ENCODE measurements at regions not wholly inside any gene's neighbourhood (a gene's known extent, or its start where the extent isn't known, plus 50 kb on each side); places are given as distances from the start of the nearest gene placed in this dataset.
"Not testable (repeated sequence)": the region's sequence is repeated elsewhere in the genome, so short reads cannot be mapped to it uniquely, and the experiment has no call there.

DNA sequence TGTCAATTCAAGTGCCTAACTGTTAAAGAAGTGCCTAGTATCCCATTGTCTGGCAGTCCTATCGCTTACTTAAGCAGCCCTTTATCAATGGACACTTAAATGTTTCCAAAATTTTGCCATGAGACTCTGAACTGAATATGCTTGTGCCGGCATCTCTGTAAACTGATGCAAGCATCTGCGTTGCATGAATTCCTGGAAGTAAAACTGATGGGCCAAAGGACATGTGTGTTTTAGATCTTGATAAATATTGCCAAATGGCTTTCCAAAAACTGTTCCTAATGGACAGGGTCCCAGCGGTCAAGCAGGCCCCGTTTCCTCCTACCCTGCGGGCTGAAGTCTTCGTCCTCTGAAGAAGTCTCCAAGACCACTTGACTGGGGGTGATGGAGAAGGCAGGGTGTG lies 121.3 kb upstream of the ZNF516 start:
- no peak for DNase-seq (ENCODE audit: low read depth, low spot score)
- Histone ChIP-seq H3K27me3 (ENCODE audit: control insufficient read depth, insufficient read depth, low read length) (peaks cover 8% of the 10 kb centered on the region), H3K27ac (ENCODE audit: low read depth, low read length) (no peak overlapping the region), H3K4me3 (ENCODE audit: low read depth, low read length) (no peak overlapping the region), H3K9me3 (ENCODE audit: control insufficient read depth, insufficient read depth, low read length) (peaks cover 7% of the 10 kb centered on the region; the same call in 1 of the 2 replicates)
- TF ChIP-seq, protein P1, sequence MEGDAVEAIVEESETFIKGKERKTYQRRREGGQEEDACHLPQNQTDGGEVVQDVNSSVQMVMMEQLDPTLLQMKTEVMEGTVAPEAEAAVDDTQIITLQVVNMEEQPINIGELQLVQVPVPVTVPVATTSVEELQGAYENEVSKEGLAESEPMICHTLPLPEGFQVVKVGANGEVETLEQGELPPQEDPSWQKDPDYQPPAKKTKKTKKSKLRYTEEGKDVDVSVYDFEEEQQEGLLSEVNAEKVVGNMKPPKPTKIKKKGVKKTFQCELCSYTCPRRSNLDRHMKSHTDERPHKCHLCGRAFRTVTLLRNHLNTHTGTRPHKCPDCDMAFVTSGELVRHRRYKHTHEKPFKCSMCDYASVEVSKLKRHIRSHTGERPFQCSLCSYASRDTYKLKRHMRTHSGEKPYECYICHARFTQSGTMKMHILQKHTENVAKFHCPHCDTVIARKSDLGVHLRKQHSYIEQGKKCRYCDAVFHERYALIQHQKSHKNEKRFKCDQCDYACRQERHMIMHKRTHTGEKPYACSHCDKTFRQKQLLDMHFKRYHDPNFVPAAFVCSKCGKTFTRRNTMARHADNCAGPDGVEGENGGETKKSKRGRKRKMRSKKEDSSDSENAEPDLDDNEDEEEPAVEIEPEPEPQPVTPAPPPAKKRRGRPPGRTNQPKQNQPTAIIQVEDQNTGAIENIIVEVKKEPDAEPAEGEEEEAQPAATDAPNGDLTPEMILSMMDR (IDR thresholded peaks at IDR 0.05; ENCODE audit: low read depth, low read length): no peak
- ChIA-PET POLR2A (no interaction called here), CTCF (no interaction called here)

DNA sequence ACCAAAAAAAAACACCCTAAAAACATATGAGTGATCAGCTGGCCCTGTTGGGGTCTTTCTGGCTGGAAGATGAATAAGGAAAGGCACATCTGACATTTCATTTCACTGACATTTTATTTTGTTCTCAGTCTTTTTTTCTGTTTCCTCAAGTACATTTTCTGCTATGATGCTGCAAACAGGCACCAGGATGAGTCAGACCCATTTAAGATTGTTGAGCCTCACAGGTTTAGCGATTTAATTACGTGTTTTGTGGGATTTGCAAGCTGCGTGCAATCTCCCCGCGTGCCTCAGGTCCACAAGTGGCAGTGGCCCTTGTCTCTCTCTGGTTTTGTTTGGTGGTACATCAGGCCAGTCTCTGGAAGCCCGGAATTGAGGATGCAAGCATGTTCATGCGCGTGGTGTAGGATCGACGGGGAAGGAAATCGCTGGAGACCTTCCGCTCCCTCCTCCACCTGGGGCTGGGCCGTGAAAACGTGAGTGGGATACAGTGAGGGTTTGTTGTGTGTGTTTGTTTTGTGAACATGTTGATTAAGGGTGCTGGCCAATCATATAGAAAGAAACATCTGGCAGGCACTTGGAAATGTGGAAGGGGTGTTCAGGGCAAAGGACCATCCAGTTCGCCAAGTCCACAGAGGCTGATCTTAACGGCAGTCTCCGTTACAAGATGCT lies 120.2 kb upstream of the ZNF516 start:
- no peak for DNase-seq (ENCODE audit: low read depth, low spot score)
- TF ChIP-seq, protein P1 (IDR thresholded peaks at IDR 0.05; ENCODE audit: low read depth, low read length): no peak
- Histone ChIP-seq H3K4me3 (ENCODE audit: low read depth, low read length) (no peak overlapping the region), H3K9me3 (ENCODE audit: control insufficient read depth, insufficient read depth, low read length) (peaks cover 8% of the 10 kb centered on the region; the same call in 1 of the 2 replicates), H3K27me3 (ENCODE audit: control insufficient read depth, insufficient read depth, low read length) (peaks cover 13% of the 10 kb centered on the region), H3K27ac (ENCODE audit: low read depth, low read length) (no peak overlapping the region)
- ChIA-PET POLR2A (no interaction called here), CTCF (no interaction called here)

DNA sequence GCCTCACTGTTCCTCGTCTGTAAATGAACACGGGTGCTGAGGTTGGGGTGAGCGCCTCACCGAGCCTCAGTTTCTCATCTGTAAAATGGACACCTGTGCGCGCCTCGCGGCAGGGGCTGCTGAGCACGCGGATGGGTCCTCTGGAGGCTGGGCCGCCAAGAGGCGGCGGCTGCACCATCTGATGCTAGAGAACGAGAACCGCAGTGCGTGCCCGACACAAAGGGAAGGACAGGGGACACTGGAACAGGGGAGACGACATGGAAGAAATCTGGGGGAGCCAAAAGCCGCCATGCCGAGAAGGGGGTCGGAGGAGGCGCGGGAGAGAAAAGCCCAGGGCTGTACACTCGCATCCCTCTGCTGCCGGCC lies 118.7 kb upstream of the ZNF516 start:
- Histone ChIP-seq H3K27me3 (ENCODE audit: control insufficient read depth, insufficient read depth, low read length) (peaks cover 13% of the 10 kb centered on the region), H3K27ac (ENCODE audit: low read depth, low read length) (no peak overlapping the region), H3K9me3 (ENCODE audit: control insufficient read depth, insufficient read depth, low read length) (peaks cover 8% of the 10 kb centered on the region; the same call in 1 of the 2 replicates), H3K4me3 (ENCODE audit: low read depth, low read length) (no peak overlapping the region)
- TF ChIP-seq, protein P1 (IDR thresholded peaks at IDR 0.05; ENCODE audit: low read depth, low read length): no peak
- DNase-seq (ENCODE audit: low read depth, low spot score): no peak
- ChIA-PET POLR2A (no interaction called here), CTCF (no interaction called here)

DNA sequence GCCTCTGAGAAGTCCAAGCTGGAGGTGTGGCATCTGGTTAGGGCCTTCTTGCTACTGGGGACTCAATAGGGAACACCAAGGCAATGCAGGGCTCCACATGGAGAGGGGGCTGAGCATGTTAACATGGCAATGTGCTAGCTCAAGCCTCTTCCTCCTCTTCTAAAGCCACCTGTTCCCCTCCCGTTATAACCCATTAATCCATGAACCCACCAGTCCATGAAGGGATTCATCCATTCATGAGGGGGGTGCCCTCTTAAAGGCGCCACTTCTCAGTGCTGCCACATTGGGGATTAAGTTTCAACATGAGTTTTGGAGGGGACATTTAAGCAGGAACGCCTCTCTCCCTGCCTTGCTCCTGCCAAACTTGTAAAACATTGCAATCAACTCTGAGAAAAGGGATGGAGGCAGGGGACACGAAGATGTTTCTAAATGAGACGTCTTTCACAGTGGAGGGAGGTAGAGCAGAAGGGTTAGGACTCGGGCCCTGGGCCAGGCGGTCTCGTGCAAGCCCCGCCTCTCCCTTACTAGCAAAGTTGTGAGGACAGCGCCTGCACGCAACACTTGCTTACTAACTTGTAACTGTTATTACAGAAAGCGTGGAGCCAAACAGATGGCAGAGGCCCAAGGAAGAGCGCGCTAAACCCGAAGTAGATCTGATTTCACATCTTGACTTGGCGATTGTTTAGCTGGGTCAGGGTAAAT lies 118.2 kb upstream of the ZNF516 start:
- H3K9me3 ChIP-seq (ENCODE audit: control insufficient read depth, insufficient read depth, low read length): peaks cover 8% of the 10 kb centered on the region; the same call in 1 of the 2 replicates
- peaks cover 13% of the 10 kb centered on the region for H3K27me3 ChIP-seq (ENCODE audit: control insufficient read depth, insufficient read depth, low read length)
- POLR2A ChIA-PET: no interaction called here
- TF ChIP-seq, protein P1 (IDR thresholded peaks at IDR 0.05; ENCODE audit: low read depth, low read length): no peak
- no peak for DNase-seq (ENCODE audit: low read depth, low spot score)
- CTCF ChIA-PET: no interaction called here
- H3K4me3 ChIP-seq (ENCODE audit: low read depth, low read length): no peak overlapping the region
- H3K27ac ChIP-seq (ENCODE audit: low read depth, low read length): no peak overlapping the region

DNA sequence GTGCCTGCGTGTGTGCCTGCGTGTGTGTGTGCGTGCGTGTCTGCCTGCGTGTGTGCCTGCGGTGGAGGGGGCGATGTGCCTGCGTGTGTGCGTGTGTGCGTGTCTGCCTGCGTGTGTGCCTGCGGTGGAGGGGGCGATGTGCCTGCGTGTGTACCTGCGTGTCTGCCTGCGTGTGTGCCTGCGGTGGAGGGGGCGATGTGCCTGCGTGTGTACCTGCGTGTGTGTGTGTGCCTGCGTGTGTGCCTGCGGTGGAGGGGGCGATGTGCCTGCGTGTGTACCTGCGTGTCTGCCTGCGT lies 116.7 kb upstream of the ZNF516 start:
- H3K4me3 ChIP-seq (ENCODE audit: low read depth, low read length); H3K27ac ChIP-seq (ENCODE audit: low read depth, low read length); DNase-seq (ENCODE audit: low read depth, low spot score); H3K9me3 ChIP-seq (ENCODE audit: control insufficient read depth, insufficient read depth, low read length); POLR2A ChIA-PET: not testable (repeated sequence)
- peaks cover 13% of the 10 kb centered on the region for H3K27me3 ChIP-seq (ENCODE audit: control insufficient read depth, insufficient read depth, low read length)
- CTCF ChIA-PET: interaction anchor here (1.2 kb wide), 1 partner anchor 8 kb away, joined by 8 read pairs; no protein-coding TSS in a partner anchor

Data from AG04450 (cell line).